ENCODE measurements at regions not wholly inside any gene's neighbourhood (a gene's known extent, or its start where the extent isn't known, plus 50 kb on each side); places are given as distances from the start of the nearest gene placed in this dataset.

GRCh38 chr5:167678481-167678880, 613.0 kb upstream of the WWC1 start:
- no peak for TF ChIP-seq PATZ1 (CRISPR knock-in tag; IDR thresholded peaks at IDR 0.05; ENCODE audit: borderline replicate concordance)
- TF ChIP-seq ARNTL (CRISPR knock-in tag; IDR thresholded peaks at IDR 0.05; ENCODE audit: borderline replicate concordance, low read depth): no peak
- no peak for TF ChIP-seq RARB (CRISPR knock-in tag; IDR thresholded peaks at IDR 0.05)
- TF ChIP-seq ISL1 (CRISPR knock-in tag; IDR thresholded peaks at IDR 0.05): no peak
- TF ChIP-seq CSRNP3 (CRISPR knock-in tag; IDR thresholded peaks at IDR 0.05): no peak
- no peak for TF ChIP-seq CREB5 (CRISPR knock-in tag; IDR thresholded peaks at IDR 0.05; ENCODE audit: low read depth)
- no peak for TF ChIP-seq ZNF70 (CRISPR knock-in tag; IDR thresholded peaks at IDR 0.05)
- no peak for TF ChIP-seq ESRRG (CRISPR knock-in tag; IDR thresholded peaks at IDR 0.05)
- TF ChIP-seq BACH2 (CRISPR knock-in tag; IDR thresholded peaks at IDR 0.05; ENCODE audit: borderline replicate concordance): no peak
- no peak for TF ChIP-seq TSHZ2 (CRISPR knock-in tag; IDR thresholded peaks at IDR 0.05)

All from SK-N-SH treated with all-trans-retinoic acid at 6 μM for 48 hours (cell line).